ENCODE measurements at regions not wholly inside any gene's neighbourhood (a gene's known extent, or its start where the extent isn't known, plus 50 kb on each side); places are given as distances from the start of the nearest gene placed in this dataset.

GRCh38 chr1:98340511-98340910 is 321.0 kb upstream of the SNX7 start:
- Histone ChIP-seq H3K36me3 (replicated peaks in 1 of 2; ENCODE audit: control insufficient read depth in 1 of 2, insufficient read depth in 2 of 2, low read length in 2 of 2) (no peaks in the 10 kb centered on the region), H3K4me1 (ENCODE audit: control insufficient read depth in 1 of 2, insufficient read depth in 2 of 2, low read length in 2 of 2) (no peaks in the 10 kb centered on the region), H3K9me3 (replicated peaks in 1 of 2; ENCODE audit: control insufficient read depth in 1 of 2, insufficient read depth in 1 of 2, low read length in 2 of 2) (no peaks in the 10 kb centered on the region), H2AFZ (ENCODE audit: insufficient read depth, low read depth, low read length, poor library complexity, severe bottlenecking) (no peak overlapping the region), H3K79me2 (ENCODE audit: insufficient read depth, low read length) (no peaks in the 10 kb centered on the region), H3K4me3 (replicated peaks in 1 of 3; ENCODE audit: low read depth in 2 of 3, low read length in 3 of 3) (no peak overlapping the region), H3K27ac (ENCODE audit: low read depth in 1 of 2, low read length in 2 of 2) (no peak overlapping the region), H4K20me1 (ENCODE audit: insufficient read depth, low read length) (no peaks in the 10 kb centered on the region), H3K4me2 (replicated peaks; ENCODE audit: extremely low read depth, low read length, poor library complexity, severe bottlenecking) (no peak overlapping the region), H3K9ac (ENCODE audit: insufficient read depth, low read length, poor library complexity, severe bottlenecking) (no peak overlapping the region), H3K27me3 (ENCODE audit: control insufficient read depth in 2 of 2, insufficient read depth in 2 of 2, low read length in 2 of 2) (no peaks in the 10 kb centered on the region)
- H3K36me3 Mint-ChIP-seq: no peaks in the 10 kb centered on the region
- no peak for DNase-seq
- no peak overlapping the region for H3K4me3 Mint-ChIP-seq
- intact Hi-C loops (cut with micrococcal nuclease): no loop called here
- H3K27me3 Mint-ChIP-seq (ENCODE audit: low read depth in 3 of 3): no peaks in the 10 kb centered on the region
- no peak overlapping the region for H3K27ac Mint-ChIP-seq
- no CpG with 5 or more reads among the region's 4 CpGs for WGBS (ENCODE audit: insufficient coverage)
- TF ChIP-seq CTCF (IDR thresholded peaks at IDR 0.05): no peak
- peaks cover 0 to 3% (median 0%) of the 10 kb centered on the region in 7 donors for H3K9me3 Mint-ChIP-seq
- peaks cover 2% of the 10 kb centered on the region for H3K4me1 Mint-ChIP-seq

- Mint-ChIP-seq H3K27ac (no peak overlapping the region), H3K27me3 (ENCODE audit: low read depth in 3 of 3) (peaks cover 0 to 2% (median 2%) of the 10 kb centered on the region in 3 donors), H3K36me3 (no peaks in the 10 kb centered on the region), H3K4me3 (no peak overlapping the region), H3K9me3 (peaks cover 0 to 3% (median 0%) of the 10 kb centered on the region in 7 donors), H3K4me1 (peaks cover 2% of the 10 kb centered on the region)
- Histone ChIP-seq H3K4me2 (replicated peaks; ENCODE audit: extremely low read depth, low read length, poor library complexity, severe bottlenecking) (no peak overlapping the region), H3K79me2 (ENCODE audit: insufficient read depth, low read length) (no peaks in the 10 kb centered on the region), H3K9me3 (replicated peaks in 1 of 2; ENCODE audit: control insufficient read depth in 1 of 2, insufficient read depth in 1 of 2, low read length in 2 of 2) (no peaks in the 10 kb centered on the region), H4K20me1 (ENCODE audit: insufficient read depth, low read length) (no peaks in the 10 kb centered on the region), H3K36me3 (replicated peaks in 1 of 2; ENCODE audit: control insufficient read depth in 1 of 2, insufficient read depth in 2 of 2, low read length in 2 of 2) (no peaks in the 10 kb centered on the region), H3K4me3 (replicated peaks in 1 of 3; ENCODE audit: low read depth in 2 of 3, low read length in 3 of 3) (no peak overlapping the region), H3K4me1 (ENCODE audit: control insufficient read depth in 1 of 2, insufficient read depth in 2 of 2, low read length in 2 of 2) (no peaks in the 10 kb centered on the region), H2AFZ (ENCODE audit: insufficient read depth, low read depth, low read length, poor library complexity, severe bottlenecking) (no peak overlapping the region), H3K9ac (ENCODE audit: insufficient read depth, low read length, poor library complexity, severe bottlenecking) (no peak overlapping the region), H3K27ac (ENCODE audit: low read depth in 1 of 2, low read length in 2 of 2) (no peak overlapping the region), H3K27me3 (ENCODE audit: control insufficient read depth in 2 of 2, insufficient read depth in 2 of 2, low read length in 2 of 2) (no peaks in the 10 kb centered on the region)
- 100% methylated on average over 2 of the region's 5 CpGs for WGBS (ENCODE audit: insufficient coverage)
- no peak for DNase-seq
- TF ChIP-seq CTCF (IDR thresholded peaks at IDR 0.05): no peak
- intact Hi-C loops (cut with micrococcal nuclease): no loop called here
These were observed 324.9 kb upstream of the SNX7 start for GRCh38 chr1:98336472-98337083.
